HCT116 (cell line): ENCODE measurements at regions not wholly inside any gene's neighbourhood (a gene's known extent, or its start where the extent isn't known, plus 50 kb on each side); places are given as distances from the start of the nearest gene placed in this dataset.

Source experiments
- ATAC-seq: fragments of 200-7000 bp; cut with Tn5 transposase; 2 replicates; pipeline ENCODE4 v1.9.1; 2020; ENCODE audit warnings: mild to moderate bottlenecking, moderate library complexity
- BruUV-seq: library from RNA; stranded (reverse); fragments of 400-500 nt; replicated peaks from 2 replicates; lab custom pipeline; 2021; lab: Mats Ljungman, UMichigan
- CTCF ChIA-PET: fragments of 300-600 bp; sonication (Branson Sonifier 250); formaldehyde crosslinking; loops from one replicate; lab custom pipeline; 2021; ENCODE audit warnings: antibody characterized with exemption; lab: Charles Lee
- POLR2A ChIA-PET: fragments of 300-600, 350-600 bp; sonication (Branson Sonifier 250); formaldehyde crosslinking; loops from one replicate; lab custom pipeline; 2021; ENCODE audit warnings: antibody characterized with exemption; lab: Charles Lee
- RAD21 ChIA-PET, 2 experiments: fragments of 300-600 bp; sonication (Branson Sonifier 250); formaldehyde crosslinking; loops; one replicate each; lab custom pipeline; 2023; ENCODE audit warnings: low total read pairs in 2 of 2; ENCODE audit not compliant: uncharacterized antibody in 2 of 2, unreplicated experiment in 2 of 2, low non-redundant PET in 1 of 2; lab: Charles Lee
- DNase-seq: peaks from one replicate; pipeline ENCODE4 v3.0.0-alpha.2; 2010; ENCODE audit warnings: low read depth, low spot score
- H2AFZ ChIP-seq: fragments of 200-600 bp; shearing (Covaris generic), sonication (generic); 2 replicates; pipeline ENCODE4 v1.6.1; 2017; ENCODE audit warnings: low read depth, mixed run types, mixed read lengths, antibody characterized with exemption, low read length; ENCODE audit not compliant: poor library complexity, severe bottlenecking
- H3K27ac ChIP-seq: 2 replicates; pipeline ENCODE4 v1.5.1; 2012; ENCODE audit warnings: low read depth, low read length
- H3K27me3 ChIP-seq: fragments of 200-600 bp; sonication (generic); 2 replicates; pipeline ENCODE4 v1.6.1; 2016; ENCODE audit warnings: mixed run types, low read length, mixed read lengths; ENCODE audit not compliant: insufficient read depth
- H3K36me3 ChIP-seq, 2 experiments: fragments of 200-500 bp in 1 of 2; fragments of 200-600 bp in 1 of 2; sonication (Bioruptor generic) in 1 of 2; sonication (generic) in 1 of 2; 2 replicates each; pipeline versions ENCODE4 v1.5.1 to v1.6.1; 2014 to 2016; ENCODE audit warnings: low read length in 2 of 2, inconsistent platforms in 1 of 2, mixed read lengths in 1 of 2, mixed run types in 1 of 2; ENCODE audit not compliant: insufficient read depth in 2 of 2, control insufficient read depth in 1 of 2
- H3K4me1 ChIP-seq, 2 experiments: fragments of 200-600 bp in 1 of 2; sonication (generic) in 1 of 2; 2 replicates each; pipeline versions ENCODE4 v1.5.1 to v1.6.1; 2012 to 2017; ENCODE audit warnings: low read length in 2 of 2, inconsistent platforms in 1 of 2, mild to moderate bottlenecking in 1 of 2, mixed read lengths in 1 of 2, mixed run types in 1 of 2, moderate library complexity in 1 of 2; ENCODE audit not compliant: insufficient read depth in 2 of 2, control insufficient read depth in 1 of 2
- H3K4me2 ChIP-seq: fragments of 200-600 bp; sonication (generic); 2 replicates; pipeline ENCODE4 v1.6.1; 2017; ENCODE audit warnings: mixed run types, low read length, mixed read lengths
- H3K4me3 ChIP-seq, 2 experiments: fragments of 200-600 bp in 1 of 2; sonication (generic) in 1 of 2; replicated peaks in 1 of 2; 2 replicates each; pipeline ENCODE4 v1.5.1; 2011 to 2016; ENCODE audit warnings: low read length in 2 of 2, control low read depth in 1 of 2, low read depth in 1 of 2, mild to moderate bottlenecking in 1 of 2, mixed read lengths in 1 of 2, mixed run types in 1 of 2
- H3K79me2 ChIP-seq: fragments of 200-600 bp; sonication (generic); 2 replicates; pipeline ENCODE4 v1.6.1; 2017; ENCODE audit warnings: mild to moderate bottlenecking, mixed run types, low read length, moderate library complexity, mixed read lengths; ENCODE audit not compliant: insufficient read depth
- H3K9ac ChIP-seq: fragments of 200-600 bp; sonication (generic); 2 replicates; pipeline ENCODE4 v1.6.1; 2016; ENCODE audit warnings: low read length, mixed read lengths
- H3K9me2 ChIP-seq: fragments of 200-600 bp; sonication (generic), shearing (Covaris generic); 2 replicates; pipeline ENCODE4 v1.6.1; 2017; ENCODE audit warnings: mixed run types, mild to moderate bottlenecking, moderate library complexity; ENCODE audit not compliant: insufficient read depth
- H3K9me3 ChIP-seq, 2 experiments: fragments of 200-500 bp in 1 of 2; fragments of 200-600 bp in 1 of 2; sonication (Bioruptor generic) in 1 of 2; sonication (generic) in 1 of 2; 2 replicates each; pipeline ENCODE4 v1.6.1; 2014 to 2017; ENCODE audit warnings: low read length in 2 of 2, mixed read lengths in 2 of 2, inconsistent platforms in 1 of 2, low read depth in 1 of 2, mild to moderate bottlenecking in 1 of 2, mixed run types in 1 of 2, moderate library complexity in 1 of 2; ENCODE audit not compliant: control insufficient read depth in 1 of 2, insufficient read depth in 1 of 2
- H4K20me1 ChIP-seq: fragments of 200-600 bp; sonication (generic), shearing (Covaris generic); 2 replicates; pipeline ENCODE4 v1.6.1; 2017; ENCODE audit warnings: mixed run types, mild to moderate bottlenecking, moderate library complexity; ENCODE audit not compliant: insufficient read depth
- CEBPB ChIP-seq: IDR thresholded peaks from 2 replicates; pipeline ENCODE4 v1.6.1; 2012; ENCODE audit warnings: low read depth
- EGR1 ChIP-seq: IDR thresholded peaks from 2 replicates; pipeline ENCODE4 v1.6.1; 2012; ENCODE audit warnings: low read depth
- ELF1 ChIP-seq: IDR thresholded peaks from 2 replicates; pipeline ENCODE4 v1.6.1; 2012; ENCODE audit warnings: low read depth, borderline replicate concordance
- EZH2 ChIP-seq: fragments of 200-600 bp; sonication (generic); IDR thresholded peaks from 2 replicates; pipeline ENCODE4 v1.6.1; 2017; ENCODE audit warnings: antibody characterized with exemption, mixed run types
- EZH2phosphoT487 ChIP-seq: fragments of 200-600 bp; IDR thresholded peaks from 2 replicates; pipeline ENCODE4 v1.6.1; 2018; ENCODE audit warnings: antibody characterized with exemption, borderline replicate concordance
- JUND ChIP-seq: IDR thresholded peaks from 2 replicates; pipeline ENCODE4 v1.6.1; 2012
- POLR2A ChIP-seq: IDR thresholded peaks from 2 replicates; pipeline ENCODE4 v1.7.0; 2011; ENCODE audit warnings: borderline replicate concordance; ENCODE audit not compliant: insufficient read depth, insufficient read length; ENCODE audit errors: extremely low read depth
- POLR2AphosphoS5 ChIP-seq: IDR thresholded peaks from 2 replicates; pipeline ENCODE4 v1.6.1; 2011; ENCODE audit warnings: mild to moderate bottlenecking, low read depth, low read length, moderate library complexity
- SRF ChIP-seq: IDR thresholded peaks from 2 replicates; pipeline ENCODE4 v1.6.1; 2012; ENCODE audit warnings: low read depth
- TCF7L2 ChIP-seq: IDR thresholded peaks from 2 replicates; pipeline ENCODE4 v1.7.0; 2011; ENCODE audit warnings: borderline replicate concordance, inconsistent platforms; ENCODE audit not compliant: insufficient read depth, insufficient read length; ENCODE audit errors: extremely low read depth
- YY1 ChIP-seq: IDR thresholded peaks from 2 replicates; pipeline ENCODE4 v1.6.1; 2011; ENCODE audit warnings: low read length, low read depth, moderate library complexity, mild to moderate bottlenecking; ENCODE audit not compliant: insufficient replicate concordance; ENCODE audit errors: extremely low read depth
- ZFX ChIP-seq: fragments of 450-650 bp; IDR thresholded peaks from 2 replicates; pipeline ENCODE4 v1.6.1; 2017
- ZNF274 ChIP-seq: fragments of 200-500 bp; sonication (Bioruptor generic); IDR thresholded peaks from 2 replicates; pipeline ENCODE4 v1.6.1; 2014; ENCODE audit warnings: mild to moderate bottlenecking, low read depth, low read length, inconsistent platforms
- intact Hi-C: fragments of 100-400 bp; cut with micrococcal nuclease; formaldehyde crosslinking; loops from 2 replicates; pipeline ENCODE4 v1.10.0; 2022
- TF ChIP-seq, protein P1 (sequence below): IDR thresholded peaks from 2 replicates; pipeline ENCODE4 v1.6.1; 2012
- TF ChIP-seq, protein P2 (sequence below), 3 experiments: fragments of 200-600 bp in 1 of 3; sonication (generic) in 1 of 3; IDR thresholded peaks in 2 of 3; conservative IDR thresholded peaks in 1 of 3; 2 replicates each; pipeline ENCODE4 v1.5.1; 2012 to 2017; ENCODE audit warnings: low read depth in 2 of 3, low read length in 2 of 3, antibody characterized with exemption in 1 of 3, borderline replicate concordance in 1 of 3, control low read depth in 1 of 3, mild to moderate bottlenecking in 1 of 3, mixed read lengths in 1 of 3, mixed run types in 1 of 3, moderate library complexity in 1 of 3; ENCODE audit not compliant: insufficient read depth in 1 of 3

DNA sequence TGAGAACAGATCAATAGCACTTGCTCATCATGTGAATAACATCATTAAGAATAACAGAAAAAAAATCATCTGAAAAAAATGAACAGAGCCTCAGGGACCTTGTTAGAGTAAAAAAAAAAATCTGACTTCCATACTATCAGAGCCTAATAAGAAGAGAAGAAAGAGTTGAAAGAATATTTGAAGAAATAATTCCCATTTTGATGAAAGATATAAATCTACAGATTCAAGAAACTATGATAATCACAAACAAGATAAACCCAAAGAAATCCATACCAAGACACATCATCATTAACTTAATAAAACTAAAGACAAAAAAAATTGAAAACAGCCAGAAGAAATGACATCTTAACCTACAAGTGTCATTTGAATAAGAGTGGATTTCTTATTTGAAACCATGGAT, 134.4 kb downstream of the BMS1 start (continued):
- TF ChIP-seq ELF1, result no peak
- no peak for TF ChIP-seq CEBPB
- no peak for TF ChIP-seq ZFX
- TF ChIP-seq, all 23 proteins: peak for 0

DNA sequence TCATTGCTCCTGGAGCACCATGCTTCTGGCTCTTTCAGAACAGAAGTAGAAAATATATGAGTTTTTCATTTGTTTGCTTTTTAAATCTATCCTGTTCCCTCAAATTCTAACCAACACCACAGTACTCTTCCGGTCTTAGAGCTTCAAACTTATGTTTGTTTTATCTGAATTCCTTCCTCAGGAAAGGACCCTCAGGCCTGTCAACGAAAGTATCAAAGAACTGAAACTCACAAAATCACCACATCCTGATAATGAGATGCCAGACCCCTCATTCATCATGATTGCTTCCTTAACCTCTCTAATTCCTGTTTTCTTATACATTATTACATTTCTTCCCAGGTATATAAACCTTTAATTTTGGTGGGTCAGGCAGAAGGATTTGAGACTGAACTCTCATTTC, 135.2 kb downstream of the BMS1 start:
- no peaks in the 10 kb centered on the region for H3K36me3 ChIP-seq
- H2AFZ ChIP-seq, result no peak overlapping the region
- H3K9me2 ChIP-seq, result no peaks in the 10 kb centered on the region
- POLR2A ChIA-PET, result no interaction called here
- no peak overlapping the region for H3K4me2 ChIP-seq
- CTCF ChIA-PET, result no interaction called here
- no peaks in the 10 kb centered on the region for H3K27me3 ChIP-seq
- ATAC-seq (no peak), DNase-seq (no peak)
- H3K27ac ChIP-seq, result no peak overlapping the region
- RAD21 ChIA-PET, result no interaction called here
- no peaks in the 10 kb centered on the region for H3K9me3 ChIP-seq
- H3K79me2 ChIP-seq, result no peaks in the 10 kb centered on the region
- no peak overlapping the region for H3K9ac ChIP-seq
- no TSS peak for BruUV-seq
- no peak overlapping the region for H3K4me3 ChIP-seq
- H4K20me1 ChIP-seq, result no peaks in the 10 kb centered on the region
- no peaks in the 10 kb centered on the region for H3K4me1 ChIP-seq
- intact Hi-C loops, result no loop called here
- TF ChIP-seq SRF (no peak), YY1 (no peak), ZFX (no peak)

DNA sequence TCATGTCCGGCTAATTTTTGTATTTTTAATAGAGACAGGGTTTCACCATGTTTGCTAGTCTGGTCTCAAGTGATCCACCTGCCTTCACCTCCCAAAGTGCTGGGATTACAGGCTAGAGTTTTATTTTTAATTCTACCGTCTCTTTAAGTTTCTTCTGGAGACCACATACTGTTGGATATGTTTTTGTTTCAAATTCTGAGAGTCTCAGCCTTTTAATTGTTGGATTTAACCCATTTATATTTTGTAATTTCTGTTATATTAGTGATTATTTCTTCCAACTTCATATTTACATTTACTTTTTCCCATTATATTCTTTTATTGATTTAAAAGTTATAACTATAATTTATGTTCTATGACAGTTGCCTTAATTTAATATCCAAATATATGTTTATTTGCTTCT, 139.4 kb downstream of the BMS1 start:
- POLR2A ChIA-PET, result no interaction called here

More for the DNA sequence above, 139.4 kb downstream of the BMS1 start:
- DNase-seq (no peak), ATAC-seq (no peak)
- BruUV-seq, result no TSS peak
- H3K9ac ChIP-seq, result no peak overlapping the region
- H3K27me3 ChIP-seq, result no peaks in the 10 kb centered on the region
- no peaks in the 10 kb centered on the region for H3K79me2 ChIP-seq
- CTCF ChIA-PET, result no interaction called here
- intact Hi-C loops, result no loop called here
- no peaks in the 10 kb centered on the region for H3K9me2 ChIP-seq
- no peak overlapping the region for H3K4me2 ChIP-seq
- H2AFZ ChIP-seq, result no peak overlapping the region
- RAD21 ChIA-PET, result no interaction called here
- H4K20me1 ChIP-seq, result no peaks in the 10 kb centered on the region
- H3K4me1 ChIP-seq, result peaks cover 4 to 5% of the 10 kb centered on the region in 2 experiments; a peak in 2 of 4 replicates
- H3K27ac ChIP-seq, result no peak overlapping the region
- H3K36me3 ChIP-seq, result no peaks in the 10 kb centered on the region; a peak in 1 of 4 replicates
- TF ChIP-seq SRF, result no peak
- no peak for TF ChIP-seq YY1
- no peak for TF ChIP-seq EGR1
- no peak for TF ChIP-seq JUND
- no peak for TF ChIP-seq ZFX
- no peak for TF ChIP-seq ZNF274
- TF ChIP-seq, protein P1, sequence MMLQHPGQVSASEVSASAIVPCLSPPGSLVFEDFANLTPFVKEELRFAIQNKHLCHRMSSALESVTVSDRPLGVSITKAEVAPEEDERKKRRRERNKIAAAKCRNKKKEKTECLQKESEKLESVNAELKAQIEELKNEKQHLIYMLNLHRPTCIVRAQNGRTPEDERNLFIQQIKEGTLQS, result no peak
- TF ChIP-seq EZH2, result no peak
- no peak for TF ChIP-seq TCF7L2
- no peak for TF ChIP-seq POLR2AphosphoS5
- no peak for TF ChIP-seq POLR2A
- no peak for TF ChIP-seq ELF1
- TF ChIP-seq, protein P2, sequence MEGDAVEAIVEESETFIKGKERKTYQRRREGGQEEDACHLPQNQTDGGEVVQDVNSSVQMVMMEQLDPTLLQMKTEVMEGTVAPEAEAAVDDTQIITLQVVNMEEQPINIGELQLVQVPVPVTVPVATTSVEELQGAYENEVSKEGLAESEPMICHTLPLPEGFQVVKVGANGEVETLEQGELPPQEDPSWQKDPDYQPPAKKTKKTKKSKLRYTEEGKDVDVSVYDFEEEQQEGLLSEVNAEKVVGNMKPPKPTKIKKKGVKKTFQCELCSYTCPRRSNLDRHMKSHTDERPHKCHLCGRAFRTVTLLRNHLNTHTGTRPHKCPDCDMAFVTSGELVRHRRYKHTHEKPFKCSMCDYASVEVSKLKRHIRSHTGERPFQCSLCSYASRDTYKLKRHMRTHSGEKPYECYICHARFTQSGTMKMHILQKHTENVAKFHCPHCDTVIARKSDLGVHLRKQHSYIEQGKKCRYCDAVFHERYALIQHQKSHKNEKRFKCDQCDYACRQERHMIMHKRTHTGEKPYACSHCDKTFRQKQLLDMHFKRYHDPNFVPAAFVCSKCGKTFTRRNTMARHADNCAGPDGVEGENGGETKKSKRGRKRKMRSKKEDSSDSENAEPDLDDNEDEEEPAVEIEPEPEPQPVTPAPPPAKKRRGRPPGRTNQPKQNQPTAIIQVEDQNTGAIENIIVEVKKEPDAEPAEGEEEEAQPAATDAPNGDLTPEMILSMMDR (IDR thresholded peaks at IDR 0.05 in 2 of 3, conservative IDR thresholded peaks at IDR 0.05 in 1 of 3; ENCODE audit: borderline replicate concordance in 1 of 3, insufficient read depth in 1 of 3, low read depth in 2 of 3, low read length in 2 of 3), result no peak
- no peak for TF ChIP-seq EZH2phosphoT487
- H3K9me3 ChIP-seq, result no peaks in the 10 kb centered on the region
- no peak overlapping the region for H3K4me3 ChIP-seq
